GM23338 (cell line): ENCODE measurements at regions not wholly inside any gene's neighbourhood (a gene's known extent, or its start where the extent isn't known, plus 50 kb on each side); places are given as distances from the start of the nearest gene placed in this dataset.
"Not testable (repeated sequence)": the region's sequence is repeated elsewhere in the genome, so short reads cannot be mapped to it uniquely, and the experiment has no call there.

Experiments
- ATAC-seq: fragments of 200-7000 bp; cut with Tn5 transposase; 3 replicates; pipeline ENCODE4 v1.9.1; 2020
- DNase-seq: peaks from one replicate; pipeline ENCODE4 v3.0.0-alpha.2; 2015; ENCODE audit warnings: low spot score
- H2AFZ ChIP-seq: fragments of 200-600 bp; sonication (generic); 2 replicates; pipeline ENCODE4 v1.8.0; 2016; ENCODE audit warnings: antibody characterized with exemption, mild to moderate bottlenecking, moderate library complexity
- H3F3A ChIP-seq: fragments of 200-600 bp; sonication (generic); replicated peaks from 2 replicates; pipeline ENCODE4 v1.8.0; 2017; ENCODE audit warnings: antibody characterized with exemption, mixed run types, low read depth
- H3K27ac ChIP-seq: fragments of 200-600 bp; sonication (generic); 2 replicates; pipeline ENCODE4 v1.6.1; 2016; ENCODE audit warnings: low read depth
- H3K27me3 ChIP-seq: fragments of 200-600 bp; sonication (generic); 2 replicates; pipeline ENCODE4 v1.8.0; 2016; ENCODE audit warnings: mild to moderate bottlenecking, mixed run types, moderate library complexity; ENCODE audit not compliant: insufficient read depth
- H3K36me3 ChIP-seq: fragments of 200-600 bp; sonication (generic); 2 replicates; pipeline ENCODE4 v1.8.0; 2016; ENCODE audit warnings: mild to moderate bottlenecking; ENCODE audit not compliant: insufficient read depth
- H3K4me1 ChIP-seq: fragments of 200-600 bp; sonication (generic); 2 replicates; pipeline ENCODE4 v1.8.0; 2016; ENCODE audit warnings: mild to moderate bottlenecking, moderate library complexity; ENCODE audit not compliant: insufficient read depth
- H3K4me2 ChIP-seq: fragments of 200-600 bp; sonication (generic); 2 replicates; pipeline ENCODE4 v1.7.1; 2017; ENCODE audit warnings: mixed run types
- H3K4me3 ChIP-seq: fragments of 200-600 bp; sonication (generic); 2 replicates; pipeline ENCODE4 v1.6.1; 2016; ENCODE audit warnings: mixed run types
- H3K79me2 ChIP-seq: fragments of 200-600 bp; sonication (generic); replicated peaks from 2 replicates; pipeline ENCODE4 v1.8.0; 2017; ENCODE audit warnings: mild to moderate bottlenecking; ENCODE audit not compliant: insufficient read depth
- H3K9me2 ChIP-seq: fragments of 200-600 bp; sonication (generic); 2 replicates; pipeline ENCODE4 v1.8.0; 2017; ENCODE audit not compliant: insufficient read depth
- H4K20me1 ChIP-seq: fragments of 200-600 bp; sonication (generic); replicated peaks from 2 replicates; pipeline ENCODE4 v1.8.0; 2017; ENCODE audit warnings: mild to moderate bottlenecking; ENCODE audit not compliant: insufficient read depth
- H3K27ac Mint-ChIP-seq: 2 replicates; pipeline ENCODE4 v1.8.0; 2020; ENCODE audit warnings: inconsistent platforms, mild to moderate bottlenecking, moderate library complexity, mixed read lengths
- H3K27me3 Mint-ChIP-seq: 3 replicates; pipeline ENCODE4 v1.8.0; 2022; ENCODE audit warnings: low read depth, mild to moderate bottlenecking, moderate library complexity, mixed read lengths, inconsistent platforms; ENCODE audit not compliant: insufficient read depth, poor library complexity
- H3K36me3 Mint-ChIP-seq: 3 replicates; pipeline ENCODE4 v1.8.0; 2021; ENCODE audit warnings: low read depth, mild to moderate bottlenecking, inconsistent platforms, moderate library complexity, mixed read lengths
- H3K4me1 Mint-ChIP-seq: 3 replicates; pipeline ENCODE4 v1.8.0; 2020; ENCODE audit warnings: mild to moderate bottlenecking, inconsistent platforms, mixed read lengths
- H3K4me3 Mint-ChIP-seq: 3 replicates; pipeline ENCODE4 v1.8.0; 2021; ENCODE audit warnings: moderate library complexity, mild to moderate bottlenecking, inconsistent platforms, mixed read lengths
- H3K9me3 Mint-ChIP-seq: 3 replicates; pipeline ENCODE4 v1.8.0; 2020; ENCODE audit warnings: moderate library complexity, mild to moderate bottlenecking, inconsistent platforms, mixed read lengths
- CREB1 ChIP-seq: fragments of 250-450 bp; sonication (Bioruptor Pico); IDR thresholded peaks from 2 replicates; pipeline ENCODE4 v1.5.0; 2020; ENCODE audit warnings: low read depth, mild to moderate bottlenecking, moderate library complexity
- CTCF ChIP-seq, 2 experiments: fragments of 200-600 bp in 1 of 2; sonication (generic) in 1 of 2; conservative IDR thresholded peaks; 2 replicates each; pipeline versions ENCODE4 v1.5.1 to v1.6.1; 2016 to 2017; ENCODE audit warnings: antibody characterized with exemption in 2 of 2, low read depth in 2 of 2, mild to moderate bottlenecking in 2 of 2, moderate library complexity in 1 of 2
- EZH2 ChIP-seq: fragments of 200-600 bp; sonication (generic); IDR thresholded peaks from one replicate; pipeline ENCODE4 v1.8.0; 2017; ENCODE audit warnings: antibody characterized with exemption, mild to moderate bottlenecking, low read depth; ENCODE audit not compliant: unreplicated experiment
- JUNB ChIP-seq: IDR thresholded peaks from one replicate; pipeline ENCODE4 v1.6.1; 2016; ENCODE audit warnings: antibody characterized with exemption; ENCODE audit not compliant: unreplicated experiment
- NANOG ChIP-seq: IDR thresholded peaks from 2 replicates; pipeline ENCODE4 v1.6.1; 2016; ENCODE audit warnings: antibody characterized with exemption, borderline replicate concordance
- STAT1 ChIP-seq: IDR thresholded peaks from one replicate; pipeline ENCODE4 v1.6.1; 2016; ENCODE audit warnings: antibody characterized with exemption; ENCODE audit not compliant: unreplicated experiment
- ZNF331 ChIP-seq: fragments of 250-450 bp; sonication (Bioruptor Pico); IDR thresholded peaks from 2 replicates; pipeline ENCODE4 v1.5.0; 2020; ENCODE audit warnings: low read depth, mild to moderate bottlenecking, moderate library complexity
- ZNF462 ChIP-seq: fragments of 250-450 bp; sonication (Bioruptor Pico); IDR thresholded peaks from 2 replicates; pipeline ENCODE4 v1.5.0; 2020; ENCODE audit warnings: mild to moderate bottlenecking, moderate library complexity

DNA sequence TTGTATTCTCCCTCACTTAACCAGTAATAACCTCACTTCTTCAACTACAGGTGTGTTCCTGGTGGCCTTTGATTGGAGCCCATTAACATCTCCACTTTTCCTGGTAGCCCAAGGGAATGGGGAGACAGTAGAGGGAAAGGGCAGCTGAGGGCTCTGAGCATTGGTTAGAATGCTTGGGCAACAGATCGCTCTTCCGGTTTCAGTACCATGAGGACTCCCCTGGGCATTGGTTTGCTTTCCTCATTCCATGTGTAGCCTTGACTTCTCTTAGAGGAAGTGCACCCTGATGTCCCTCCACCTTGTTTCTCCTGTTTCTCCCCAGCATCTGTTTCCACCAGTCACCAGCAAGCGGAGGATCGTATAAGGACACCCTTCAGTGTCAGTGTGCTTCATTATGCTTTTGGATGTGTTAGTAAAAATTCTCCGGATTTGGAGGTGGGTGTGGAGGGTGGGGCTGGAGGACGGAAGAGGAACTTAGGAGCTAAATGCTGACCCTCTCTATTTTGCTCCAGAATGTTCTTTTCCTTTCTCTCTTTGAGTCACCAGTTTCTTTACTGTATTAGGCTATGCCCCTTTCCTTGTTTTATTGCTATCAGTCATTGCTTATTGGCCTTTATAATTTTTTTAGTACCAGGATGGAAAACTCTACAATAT, 50.6 kb upstream of the ZNG1B start:
- not testable (repeated sequence) for H3K4me3 ChIP-seq, H2AFZ ChIP-seq, H3K27me3 Mint-ChIP-seq, H3K27ac ChIP-seq, H3K4me2 ChIP-seq, H3F3A ChIP-seq, H3K27ac Mint-ChIP-seq, H3K4me1 Mint-ChIP-seq, H3K4me1 ChIP-seq, H3K36me3 ChIP-seq, H3K9me2 ChIP-seq, H3K36me3 Mint-ChIP-seq, H3K27me3 ChIP-seq, H3K4me3 Mint-ChIP-seq, H3K79me2 ChIP-seq, ATAC-seq, DNase-seq, H4K20me1 ChIP-seq
- peaks cover 10% of the 10 kb centered on the region for H3K9me3 Mint-ChIP-seq

GRCh38 chr2:113379621-113380020, 57.9 kb upstream of the ZNG1B start:
- not testable (repeated sequence) for H3K27me3 Mint-ChIP-seq, DNase-seq, H3K9me2 ChIP-seq, H3K4me1 Mint-ChIP-seq, H3K36me3 ChIP-seq, H3K4me3 Mint-ChIP-seq, H2AFZ ChIP-seq, H3K4me3 ChIP-seq, H3K27ac ChIP-seq, H3K4me1 ChIP-seq, H3K4me2 ChIP-seq, H3K27me3 ChIP-seq, H3K27ac Mint-ChIP-seq, H4K20me1 ChIP-seq, H3K36me3 Mint-ChIP-seq, H3K79me2 ChIP-seq, H3K9me3 Mint-ChIP-seq, H3F3A ChIP-seq, ATAC-seq

GRCh38 chr2:113376913-113377445, 60.5 kb upstream of the ZNG1B start:
- no peaks in the 10 kb centered on the region; the same call in 2 of the 3 replicates for H3K36me3 Mint-ChIP-seq
- no peak overlapping the region for H2AFZ ChIP-seq
- no peak for ATAC-seq
- no peak overlapping the region for H3K27ac Mint-ChIP-seq
- no peaks in the 10 kb centered on the region for H3F3A ChIP-seq
- H3K9me2 ChIP-seq, result no peaks in the 10 kb centered on the region
- DNase-seq, result no peak
- no peak overlapping the region for H3K27ac ChIP-seq
- H3K4me1 Mint-ChIP-seq, result peaks cover 3% of the 10 kb centered on the region; the same call in 2 of the 3 replicates
- no peaks in the 10 kb centered on the region for H3K4me1 ChIP-seq
- no peak for TF ChIP-seq ZNF331 (CRISPR knock-in tag)
- no peak for TF ChIP-seq CTCF (conservative IDR thresholded peaks at IDR 0.05; ENCODE audit: low read depth in 2 of 2)
- no peak for TF ChIP-seq ZNF462
- TF ChIP-seq STAT1, result no peak
- no peak for TF ChIP-seq JUNB
- TF ChIP-seq EZH2, result no peak
- no peak for TF ChIP-seq CREB1
- no peak for TF ChIP-seq NANOG
- no peaks in the 10 kb centered on the region for H3K79me2 ChIP-seq
- H3K4me3 Mint-ChIP-seq, result no peak overlapping the region
- H3K27me3 Mint-ChIP-seq, result peaks cover 4% of the 10 kb centered on the region
- H3K9me3 Mint-ChIP-seq, result no peaks in the 10 kb centered on the region
- no peaks in the 10 kb centered on the region for H3K27me3 ChIP-seq
- no peaks in the 10 kb centered on the region for H3K36me3 ChIP-seq
- H4K20me1 ChIP-seq, result no peaks in the 10 kb centered on the region
- no peak overlapping the region for H3K4me2 ChIP-seq
- H3K4me3 ChIP-seq, result no peak overlapping the region
